OCI-LY1 (cell line): ENCODE measurements at regions not wholly inside any gene's neighbourhood (a gene's known extent, or its start where the extent isn't known, plus 50 kb on each side); places are given as distances from the start of the nearest gene placed in this dataset.

ENCODE experiments used
- EZH2 ChIP-seq: fragments of 200-600 bp; sonication (generic), shearing (Covaris generic); IDR thresholded peaks from 2 replicates; pipeline ENCODE4 v1.8.0; 2017; ENCODE audit warnings: borderline replicate concordance, mixed run types, mild to moderate bottlenecking, antibody characterized with exemption, low read length, moderate library complexity, mixed read lengths
- TF ChIP-seq, protein P1 (sequence below): fragments of 200-600 bp; sonication (generic), shearing (Covaris generic); IDR thresholded peaks from 2 replicates; pipeline ENCODE4 v1.5.1; 2017; ENCODE audit warnings: mild to moderate bottlenecking, antibody characterized with exemption, low read length, moderate library complexity, mixed read lengths

GRCh38 chr13:65603160-65603559 lies 1627.0 kb downstream of the PCDH9 start:
- TF ChIP-seq, protein P1, sequence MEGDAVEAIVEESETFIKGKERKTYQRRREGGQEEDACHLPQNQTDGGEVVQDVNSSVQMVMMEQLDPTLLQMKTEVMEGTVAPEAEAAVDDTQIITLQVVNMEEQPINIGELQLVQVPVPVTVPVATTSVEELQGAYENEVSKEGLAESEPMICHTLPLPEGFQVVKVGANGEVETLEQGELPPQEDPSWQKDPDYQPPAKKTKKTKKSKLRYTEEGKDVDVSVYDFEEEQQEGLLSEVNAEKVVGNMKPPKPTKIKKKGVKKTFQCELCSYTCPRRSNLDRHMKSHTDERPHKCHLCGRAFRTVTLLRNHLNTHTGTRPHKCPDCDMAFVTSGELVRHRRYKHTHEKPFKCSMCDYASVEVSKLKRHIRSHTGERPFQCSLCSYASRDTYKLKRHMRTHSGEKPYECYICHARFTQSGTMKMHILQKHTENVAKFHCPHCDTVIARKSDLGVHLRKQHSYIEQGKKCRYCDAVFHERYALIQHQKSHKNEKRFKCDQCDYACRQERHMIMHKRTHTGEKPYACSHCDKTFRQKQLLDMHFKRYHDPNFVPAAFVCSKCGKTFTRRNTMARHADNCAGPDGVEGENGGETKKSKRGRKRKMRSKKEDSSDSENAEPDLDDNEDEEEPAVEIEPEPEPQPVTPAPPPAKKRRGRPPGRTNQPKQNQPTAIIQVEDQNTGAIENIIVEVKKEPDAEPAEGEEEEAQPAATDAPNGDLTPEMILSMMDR, result no peak
- TF ChIP-seq EZH2, result no peak
